T-helper 1 cell treated with Interleukin-12 subunit alpha and Interleukin-12 subunit beta and Interleukin-4 antibody, amounts not matched to agents 30 μg/mL and 1 μg/mL, for 36 hours (primary cell): ENCODE measurements at regions not wholly inside any gene's neighbourhood (a gene's known extent, or its start where the extent isn't known, plus 50 kb on each side); places are given as distances from the start of the nearest gene placed in this dataset.

ENCODE experiments used
- H3K27ac Mint-ChIP-seq: one replicate; pipeline ENCODE4 v1.8.0; 2021; ENCODE audit warnings: mild to moderate bottlenecking, mixed read lengths
- H3K27me3 Mint-ChIP-seq: one replicate; pipeline ENCODE4 v1.8.0; 2021; ENCODE audit warnings: low read depth, mixed read lengths
- H3K36me3 Mint-ChIP-seq: one replicate; pipeline ENCODE4 v1.8.0; 2021; ENCODE audit warnings: low read depth, mixed read lengths
- H3K4me1 Mint-ChIP-seq: one replicate; pipeline ENCODE4 v1.8.0; 2021; ENCODE audit warnings: low read depth, mixed read lengths
- H3K4me3 Mint-ChIP-seq: one replicate; pipeline ENCODE4 v1.8.0; 2021; ENCODE audit warnings: mild to moderate bottlenecking, moderate library complexity, mixed read lengths
- H3K9me3 Mint-ChIP-seq: one replicate; pipeline ENCODE4 v1.8.0; 2021; ENCODE audit warnings: mixed read lengths

- Mint-ChIP-seq H3K27ac (no peak overlapping the region), H3K27me3 (peaks cover 11% of the 10 kb centered on the region), H3K4me3 (no peak overlapping the region), H3K36me3 (peaks cover 1% of the 10 kb centered on the region), H3K4me1 (peaks cover 3% of the 10 kb centered on the region), H3K9me3 (no peaks in the 10 kb centered on the region)
Measured at GRCh38 chr7:106382929-106383328, 98.1 kb upstream of the NAMPT start.

- Mint-ChIP-seq H3K9me3 (no peaks in the 10 kb centered on the region), H3K27me3 (peaks cover 11% of the 10 kb centered on the region), H3K27ac (no peak overlapping the region), H3K4me3 (no peak overlapping the region), H3K36me3 (peaks cover 1% of the 10 kb centered on the region), H3K4me1 (peaks cover 7% of the 10 kb centered on the region)
Measured at GRCh38 chr7:106382129-106382528, 97.3 kb upstream of the NAMPT start.

GRCh38 chr7:106381252-106381651, 96.5 kb upstream of the NAMPT start:
- Mint-ChIP-seq H3K27me3 (peaks cover 11% of the 10 kb centered on the region), H3K4me1 (peaks cover 7% of the 10 kb centered on the region), H3K4me3 (no peak overlapping the region), H3K36me3 (peaks cover 1% of the 10 kb centered on the region), H3K27ac (no peak overlapping the region), H3K9me3 (no peaks in the 10 kb centered on the region)

- H3K9me3 Mint-ChIP-seq = no peaks in the 10 kb centered on the region
- H3K36me3 Mint-ChIP-seq = peaks cover 1% of the 10 kb centered on the region
- peaks cover 7% of the 10 kb centered on the region for H3K4me1 Mint-ChIP-seq
- no peak overlapping the region for H3K27ac Mint-ChIP-seq
- no peak overlapping the region for H3K4me3 Mint-ChIP-seq
- peaks cover 3% of the 10 kb centered on the region for H3K27me3 Mint-ChIP-seq
Measured at GRCh38 chr7:106377847-106378361, 93.1 kb upstream of the NAMPT start.

GRCh38 chr7:106376026-106376799, 91.4 kb upstream of the NAMPT start:
- Mint-ChIP-seq H3K27ac (no peak overlapping the region), H3K4me3 (no peak overlapping the region), H3K4me1 (peaks cover 5% of the 10 kb centered on the region)

GRCh38 chr7:106375499-106375898, 90.7 kb upstream of the NAMPT start:
- H3K36me3 Mint-ChIP-seq = no peaks in the 10 kb centered on the region
- no peaks in the 10 kb centered on the region for H3K27me3 Mint-ChIP-seq
- H3K4me1 Mint-ChIP-seq = peaks cover 5% of the 10 kb centered on the region
- no peak overlapping the region for H3K4me3 Mint-ChIP-seq
- no peak overlapping the region for H3K27ac Mint-ChIP-seq
- H3K9me3 Mint-ChIP-seq = no peaks in the 10 kb centered on the region

More at GRCh38 chr7:106376026-106376799, 91.4 kb upstream of the NAMPT start:
- Mint-ChIP-seq H3K27me3 (no peaks in the 10 kb centered on the region), H3K36me3 (no peaks in the 10 kb centered on the region), H3K9me3 (no peaks in the 10 kb centered on the region)

GRCh38 chr7:106374437-106374836, 89.7 kb upstream of the NAMPT start:
- Mint-ChIP-seq H3K36me3 (no peaks in the 10 kb centered on the region), H3K9me3 (no peaks in the 10 kb centered on the region), H3K4me3 (no peak overlapping the region), H3K27me3 (no peaks in the 10 kb centered on the region), H3K4me1 (peaks cover 9% of the 10 kb centered on the region), H3K27ac (no peak overlapping the region)

- Mint-ChIP-seq H3K4me3 (no peak overlapping the region), H3K9me3 (no peaks in the 10 kb centered on the region), H3K27ac (no peak overlapping the region), H3K27me3 (no peaks in the 10 kb centered on the region), H3K36me3 (no peaks in the 10 kb centered on the region), H3K4me1 (peaks cover 8% of the 10 kb centered on the region)
Measured at GRCh38 chr7:106372595-106373318, 88.0 kb upstream of the NAMPT start.

- Mint-ChIP-seq H3K27me3 (no peaks in the 10 kb centered on the region), H3K9me3 (no peaks in the 10 kb centered on the region), H3K27ac (no peak overlapping the region), H3K4me1 (peaks cover 9% of the 10 kb centered on the region), H3K4me3 (no peak overlapping the region), H3K36me3 (peaks cover 1% of the 10 kb centered on the region)
Measured at GRCh38 chr7:106372126-106372525, 87.3 kb upstream of the NAMPT start.

GRCh38 chr7:106371629-106372028, 86.8 kb upstream of the NAMPT start:
- Mint-ChIP-seq H3K27ac (no peak overlapping the region), H3K9me3 (no peaks in the 10 kb centered on the region), H3K4me1 (peaks cover 9% of the 10 kb centered on the region), H3K36me3 (peaks cover 1% of the 10 kb centered on the region), H3K4me3 (no peak overlapping the region), H3K27me3 (no peaks in the 10 kb centered on the region)

GRCh38 chr7:106370542-106370941, 85.8 kb upstream of the NAMPT start:
- Mint-ChIP-seq H3K4me3 (no peak overlapping the region), H3K4me1 (peaks cover 9% of the 10 kb centered on the region), H3K9me3 (peaks cover 4% of the 10 kb centered on the region), H3K36me3 (peaks cover 1% of the 10 kb centered on the region), H3K27ac (no peak overlapping the region), H3K27me3 (no peaks in the 10 kb centered on the region)

- Mint-ChIP-seq H3K4me3 (no peak overlapping the region), H3K36me3 (peaks cover 1% of the 10 kb centered on the region), H3K9me3 (peaks cover 4% of the 10 kb centered on the region), H3K27ac (no peak overlapping the region), H3K4me1 (peaks cover 13% of the 10 kb centered on the region), H3K27me3 (no peaks in the 10 kb centered on the region)
Measured at GRCh38 chr7:106369816-106370215, 85.0 kb upstream of the NAMPT start.

- no peak overlapping the region for H3K4me3 Mint-ChIP-seq
- peaks cover 1% of the 10 kb centered on the region for H3K36me3 Mint-ChIP-seq
- no peak overlapping the region for H3K27ac Mint-ChIP-seq
- H3K27me3 Mint-ChIP-seq = no peaks in the 10 kb centered on the region
- peaks cover 13% of the 10 kb centered on the region for H3K4me1 Mint-ChIP-seq
- H3K9me3 Mint-ChIP-seq = peaks cover 4% of the 10 kb centered on the region
Measured at GRCh38 chr7:106369352-106369751, 84.6 kb upstream of the NAMPT start.

GRCh38 chr7:106367664-106368063, 82.9 kb upstream of the NAMPT start:
- H3K4me1 Mint-ChIP-seq = peaks cover 13% of the 10 kb centered on the region
- H3K36me3 Mint-ChIP-seq = peaks cover 1% of the 10 kb centered on the region
- peaks cover 11% of the 10 kb centered on the region for H3K27me3 Mint-ChIP-seq
- H3K4me3 Mint-ChIP-seq = no peak overlapping the region
- H3K27ac Mint-ChIP-seq = no peak overlapping the region
- H3K9me3 Mint-ChIP-seq = peaks cover 7% of the 10 kb centered on the region

GRCh38 chr7:106367018-106367420, 82.2 kb upstream of the NAMPT start:
- peaks cover 13% of the 10 kb centered on the region for H3K4me1 Mint-ChIP-seq
- H3K27me3 Mint-ChIP-seq = peaks cover 17% of the 10 kb centered on the region
- H3K36me3 Mint-ChIP-seq = peaks cover 1% of the 10 kb centered on the region

More at GRCh38 chr7:106367018-106367420, 82.2 kb upstream of the NAMPT start:
- peaks cover 12% of the 10 kb centered on the region for H3K9me3 Mint-ChIP-seq
- H3K27ac Mint-ChIP-seq = no peak overlapping the region
- H3K4me3 Mint-ChIP-seq = no peak overlapping the region
